Hepatocyte (in vitro differentiated cells): ENCODE measurements at regions not wholly inside any gene's neighbourhood (a gene's known extent, or its start where the extent isn't known, plus 50 kb on each side); places are given as distances from the start of the nearest gene placed in this dataset.

Experiments used
- DNase-seq: peaks from one replicate; pipeline ENCODE4 v3.0.0-alpha.2; 2016; ENCODE audit warnings: low spot score
- H2AFZ ChIP-seq: fragments of 200-600 bp; sonication (generic); 2 replicates; pipeline ENCODE4 v1.6.0; 2016; ENCODE audit warnings: antibody characterized with exemption, mild to moderate bottlenecking
- H3K27ac ChIP-seq: fragments of 200-600 bp; sonication (generic); 2 replicates; pipeline ENCODE4 v1.5.1; 2016; ENCODE audit warnings: mild to moderate bottlenecking
- H3K27me3 ChIP-seq: fragments of 200-600 bp; sonication (generic); 2 replicates; pipeline ENCODE4 v1.6.1; 2016
- H3K36me3 ChIP-seq: fragments of 200-600 bp; sonication (generic); replicated peaks from 2 replicates; pipeline ENCODE4 v1.5.1; 2016; ENCODE audit warnings: low read depth; ENCODE audit not compliant: insufficient read depth
- H3K4me1 ChIP-seq: fragments of 200-600 bp; sonication (generic); 2 replicates; pipeline ENCODE4 v1.5.1; 2016; ENCODE audit warnings: mild to moderate bottlenecking, moderate library complexity; ENCODE audit not compliant: insufficient read depth
- H3K4me2 ChIP-seq: fragments of 200-600 bp; sonication (generic); 2 replicates; pipeline ENCODE4 v1.6.0; 2016
- H3K4me3 ChIP-seq: fragments of 200-600 bp; sonication (generic); 2 replicates; pipeline ENCODE4 v1.5.1; 2016; ENCODE audit warnings: mild to moderate bottlenecking
- H3K79me2 ChIP-seq: fragments of 200-600 bp; sonication (generic); 2 replicates; pipeline ENCODE4 v1.6.0; 2017; ENCODE audit warnings: mild to moderate bottlenecking
- H3K9me2 ChIP-seq: fragments of 200-600 bp; sonication (generic); replicated peaks from 2 replicates; pipeline ENCODE4 v1.6.0; 2017; ENCODE audit warnings: mild to moderate bottlenecking; ENCODE audit not compliant: insufficient read depth
- H3K9me3 ChIP-seq: fragments of 200-600 bp; sonication (generic); 2 replicates; pipeline ENCODE4 v1.5.1; 2016; ENCODE audit warnings: low read depth, mild to moderate bottlenecking
- H4K20me1 ChIP-seq: fragments of 200-600 bp; sonication (generic); 2 replicates; pipeline ENCODE4 v1.6.0; 2016; ENCODE audit warnings: mild to moderate bottlenecking; ENCODE audit not compliant: insufficient read depth, poor library complexity, severe bottlenecking
- CTCF ChIP-seq: fragments of 200-600 bp; sonication (generic); IDR thresholded peaks from 2 replicates; pipeline ENCODE4 v1.5.1; 2016; ENCODE audit warnings: antibody characterized with exemption, mild to moderate bottlenecking; ENCODE audit not compliant: poor library complexity
- EZH2 ChIP-seq: fragments of 200-600 bp; sonication (generic); IDR thresholded peaks from 2 replicates; pipeline ENCODE4 v1.6.1; 2016; ENCODE audit warnings: antibody characterized with exemption, mild to moderate bottlenecking, borderline replicate concordance
- EZH2phosphoT487 ChIP-seq: fragments of 200-600 bp; sonication (generic); IDR thresholded peaks from one replicate; pipeline ENCODE4 v1.6.1; 2018; ENCODE audit warnings: antibody characterized with exemption, mild to moderate bottlenecking, low read depth, moderate library complexity; ENCODE audit not compliant: unreplicated experiment, severe bottlenecking
- WGBS: methylation state at CpG from one replicate; pipeline ENCODE4 v1.1.6; 2016; ENCODE audit warnings: low lambda C conversion rate; ENCODE audit errors: missing lambda C conversion rate; 5-methylcytosine and 5-hydroxymethylcytosine counted together

GRCh38 chr6:137305691-137306090 is 86.5 kb upstream of the IFNGR1 start:
- H3K36me3 ChIP-seq: no peaks in the 10 kb centered on the region
- peaks cover 5% of the 10 kb centered on the region for H3K4me1 ChIP-seq
- 67% methylated on average over 2 of the region's 2 CpGs for WGBS
- H3K9me2 ChIP-seq: no peaks in the 10 kb centered on the region
- no peak overlapping the region for H3K4me3 ChIP-seq
- no peak overlapping the region for H3K27ac ChIP-seq
- no peaks in the 10 kb centered on the region for H4K20me1 ChIP-seq
- no peak overlapping the region for H3K4me2 ChIP-seq
- no peaks in the 10 kb centered on the region for H3K27me3 ChIP-seq
- TF ChIP-seq CTCF: no peak
- TF ChIP-seq EZH2phosphoT487: no peak
- TF ChIP-seq EZH2: no peak
- no peaks in the 10 kb centered on the region for H3K79me2 ChIP-seq
- DNase-seq: no peak
- no peaks in the 10 kb centered on the region for H3K9me3 ChIP-seq
- no peak overlapping the region for H2AFZ ChIP-seq

GRCh38 chr6:137304020-137304780 is 85.0 kb upstream of the IFNGR1 start:
- Histone ChIP-seq H3K9me2 (no peaks in the 10 kb centered on the region), H3K4me3 (no peak overlapping the region), H3K79me2 (no peaks in the 10 kb centered on the region), H3K36me3 (no peaks in the 10 kb centered on the region), H2AFZ (no peak overlapping the region), H3K27me3 (no peaks in the 10 kb centered on the region), H3K27ac (no peak overlapping the region), H3K9me3 (no peaks in the 10 kb centered on the region), H3K4me2 (no peak overlapping the region), H4K20me1 (no peaks in the 10 kb centered on the region), H3K4me1 (peaks cover 2% of the 10 kb centered on the region)
- 87% methylated on average over 4 of the region's 4 CpGs for WGBS
- TF ChIP-seq EZH2: no peak
- TF ChIP-seq EZH2phosphoT487: no peak
- TF ChIP-seq CTCF: no peak
- no peak for DNase-seq

GRCh38 chr6:137303441-137303840 is 84.3 kb upstream of the IFNGR1 start:
- H3K36me3 ChIP-seq: no peaks in the 10 kb centered on the region
- TF ChIP-seq EZH2 (no peak), EZH2phosphoT487 (no peak), CTCF (no peak)
- H3K79me2 ChIP-seq: no peaks in the 10 kb centered on the region
- 68% methylated on average over 2 of the region's 2 CpGs for WGBS
- H3K9me2 ChIP-seq: no peaks in the 10 kb centered on the region
- no peak overlapping the region for H2AFZ ChIP-seq
- H3K4me1 ChIP-seq: no peaks in the 10 kb centered on the region
- no peaks in the 10 kb centered on the region for H4K20me1 ChIP-seq
- H3K9me3 ChIP-seq: no peaks in the 10 kb centered on the region
- H3K27ac ChIP-seq: no peak overlapping the region
- H3K27me3 ChIP-seq: no peaks in the 10 kb centered on the region
- no peak overlapping the region for H3K4me2 ChIP-seq
- H3K4me3 ChIP-seq: no peak overlapping the region
- no peak for DNase-seq
